GM19023 (cell line): ENCODE measurements at regions not wholly inside any gene's neighbourhood (a gene's known extent, or its start where the extent isn't known, plus 50 kb on each side); places are given as distances from the start of the nearest gene placed in this dataset.

Experiments
- ATAC-seq: cut with Tn5 transposase; IDR thresholded peaks from one replicate; pipeline ENCODE4 v1.9.1; 2021; ENCODE audit warnings: mild to moderate bottlenecking, moderate library complexity; ENCODE audit not compliant: unreplicated experiment

GRCh38 chr5:167555565-167556166, 735.8 kb upstream of the WWC1 start:
- no peak for ATAC-seq

GRCh38 chr5:167557359-167557758, 734.1 kb upstream of the WWC1 start:
- ATAC-seq: no peak

- no peak for ATAC-seq
Measured at GRCh38 chr5:167561796-167562195, 729.6 kb upstream of the WWC1 start.

GRCh38 chr5:167564275-167564674, 727.2 kb upstream of the WWC1 start:
- ATAC-seq: no peak

- no peak for ATAC-seq
Measured at GRCh38 chr5:167565189-167565954, 726.1 kb upstream of the WWC1 start.

GRCh38 chr5:167570431-167570830, 721.0 kb upstream of the WWC1 start:
- ATAC-seq: no peak

- no peak for ATAC-seq
Measured at GRCh38 chr5:167571824-167572223, 719.6 kb upstream of the WWC1 start.

GRCh38 chr5:167573370-167574127, 717.9 kb upstream of the WWC1 start:
- ATAC-seq: no peak

GRCh38 chr5:167574464-167574863, 717.0 kb upstream of the WWC1 start:
- no peak for ATAC-seq

GRCh38 chr5:167575330-167575729, 716.1 kb upstream of the WWC1 start:
- ATAC-seq: no peak

GRCh38 chr5:167576126-167576525, 715.3 kb upstream of the WWC1 start:
- no peak for ATAC-seq

GRCh38 chr5:167576897-167577296, 714.5 kb upstream of the WWC1 start:
- no peak for ATAC-seq

GRCh38 chr5:167577616-167578015, 713.8 kb upstream of the WWC1 start:
- no peak for ATAC-seq

GRCh38 chr5:167578977-167579692, 712.3 kb upstream of the WWC1 start:
- no peak for ATAC-seq

- no peak for ATAC-seq
Measured at GRCh38 chr5:167579693-167580055, 711.8 kb upstream of the WWC1 start.

- ATAC-seq: no peak
Measured at GRCh38 chr5:167580608-167581007, 710.8 kb upstream of the WWC1 start.

- no peak for ATAC-seq
Measured at GRCh38 chr5:167582283-167582682, 709.2 kb upstream of the WWC1 start.

- no peak for ATAC-seq
Measured at GRCh38 chr5:167582886-167583285, 708.6 kb upstream of the WWC1 start.

GRCh38 chr5:167585184-167585583, 706.3 kb upstream of the WWC1 start:
- ATAC-seq: no peak

- ATAC-seq: no peak
Measured at GRCh38 chr5:167587772-167588437, 703.5 kb upstream of the WWC1 start.

- no peak for ATAC-seq
Measured at GRCh38 chr5:167592114-167592513, 699.3 kb upstream of the WWC1 start.
